IgD-negative memory B cell (primary cell): ENCODE measurements at regions not wholly inside any gene's neighbourhood (a gene's known extent, or its start where the extent isn't known, plus 50 kb on each side); places are given as distances from the start of the nearest gene placed in this dataset.
A peak's percentile ranks its signal among the peaks of the same experiment; 100 is the strongest.
"Not testable (repeated sequence)": the region's sequence is repeated elsewhere in the genome, so short reads cannot be mapped to it uniquely, and the experiment has no call there.

Source experiments
- H3K27ac Mint-ChIP-seq, 3 donors: one replicate each; pipeline ENCODE4 v1.8.0; 2020 to 2022; ENCODE audit warnings: mild to moderate bottlenecking in 3 of 3, mixed read lengths in 3 of 3, moderate library complexity in 1 of 3
- H3K27me3 Mint-ChIP-seq: one replicate; pipeline ENCODE4 v1.8.0; 2021; ENCODE audit warnings: mixed read lengths
- H3K36me3 Mint-ChIP-seq: one replicate; pipeline ENCODE4 v1.8.0; 2020; ENCODE audit warnings: mild to moderate bottlenecking, mixed read lengths
- H3K4me1 Mint-ChIP-seq, 3 donors: one replicate each; pipeline ENCODE4 v1.8.0; 2020 to 2022; ENCODE audit warnings: mixed read lengths in 3 of 3, mild to moderate bottlenecking in 1 of 3
- H3K4me3 Mint-ChIP-seq, 4 donors: one replicate each; pipeline ENCODE4 v1.8.0; 2020 to 2022; ENCODE audit warnings: mild to moderate bottlenecking in 4 of 4, mixed read lengths in 4 of 4, moderate library complexity in 3 of 4
- H3K9me3 Mint-ChIP-seq, 3 donors: one replicate each; pipeline ENCODE4 v1.8.0; 2020 to 2021; ENCODE audit warnings: mixed read lengths in 3 of 3, mild to moderate bottlenecking in 1 of 3

- H3K36me3 Mint-ChIP-seq = no peaks in the 10 kb centered on the region
- H3K9me3 Mint-ChIP-seq = peaks cover 0 to 3% (median 1%) of the 10 kb centered on the region in 3 donors
- peaks cover 10% of the 10 kb centered on the region for H3K27me3 Mint-ChIP-seq
- no peaks in the 10 kb centered on the region for H3K4me1 Mint-ChIP-seq
- no peak overlapping the region for H3K27ac Mint-ChIP-seq
- no peak overlapping the region for H3K4me3 Mint-ChIP-seq
These were observed 118.5 kb upstream of the PTPN3 start for GRCh38 chr9:109616571-109617120.

- no peaks in the 10 kb centered on the region for H3K36me3 Mint-ChIP-seq
- H3K27ac Mint-ChIP-seq = no peak overlapping the region
- H3K9me3 Mint-ChIP-seq = peaks cover 0 to 4% (median 3%) of the 10 kb centered on the region in 3 donors
- no peaks in the 10 kb centered on the region for H3K4me1 Mint-ChIP-seq
- peaks cover 5% of the 10 kb centered on the region for H3K27me3 Mint-ChIP-seq
- H3K4me3 Mint-ChIP-seq = no peak overlapping the region
These were observed 121.2 kb upstream of the PTPN3 start for GRCh38 chr9:109619310-109619709.

GRCh38 chr9:109624143-109624542, 126.0 kb upstream of the PTPN3 start:
- Mint-ChIP-seq H3K9me3 (peaks cover 0 to 7% (median 6%) of the 10 kb centered on the region in 3 donors), H3K4me3 (no peak overlapping the region), H3K27ac (no peak overlapping the region), H3K4me1 (no peaks in the 10 kb centered on the region), H3K36me3 (no peaks in the 10 kb centered on the region), H3K27me3 (peaks cover 5% of the 10 kb centered on the region)

GRCh38 chr9:109624896-109625295, 126.8 kb upstream of the PTPN3 start:
- H3K36me3 Mint-ChIP-seq = no peaks in the 10 kb centered on the region
- H3K27ac Mint-ChIP-seq = no peak overlapping the region

GRCh38 chr9:109627042-109627441, 128.9 kb upstream of the PTPN3 start:
- Mint-ChIP-seq H3K27ac (no peak overlapping the region), H3K9me3 (peaks cover 0 to 9% (median 3%) of the 10 kb centered on the region in 3 donors), H3K36me3 (no peaks in the 10 kb centered on the region), H3K4me3 (no peak overlapping the region), H3K4me1 (no peaks in the 10 kb centered on the region), H3K27me3 (no peaks in the 10 kb centered on the region)

More at GRCh38 chr9:109624896-109625295, 126.8 kb upstream of the PTPN3 start:
- H3K27me3 Mint-ChIP-seq = peaks cover 5% of the 10 kb centered on the region
- no peaks in the 10 kb centered on the region for H3K4me1 Mint-ChIP-seq
- H3K4me3 Mint-ChIP-seq = no peak overlapping the region
- peaks cover 0 to 7% (median 6%) of the 10 kb centered on the region in 3 donors for H3K9me3 Mint-ChIP-seq

- Mint-ChIP-seq H3K4me1 (no peaks in the 10 kb centered on the region), H3K27ac (no peak overlapping the region)
These were observed 131.5 kb upstream of the PTPN3 start for GRCh38 chr9:109629615-109630014.

GRCh38 chr9:109632817-109633216, 134.7 kb upstream of the PTPN3 start:
- H3K4me1 Mint-ChIP-seq = no peaks in the 10 kb centered on the region
- no peak overlapping the region for H3K4me3 Mint-ChIP-seq
- H3K27ac Mint-ChIP-seq = no peak overlapping the region
- H3K27me3 Mint-ChIP-seq = peaks cover 11% of the 10 kb centered on the region
- H3K9me3 Mint-ChIP-seq = peaks cover 0 to 3% (median 0%) of the 10 kb centered on the region in 3 donors
- H3K36me3 Mint-ChIP-seq = no peaks in the 10 kb centered on the region

More at GRCh38 chr9:109629615-109630014, 131.5 kb upstream of the PTPN3 start:
- Mint-ChIP-seq H3K36me3 (no peaks in the 10 kb centered on the region), H3K4me3 (no peak overlapping the region), H3K9me3 (peaks cover 0 to 9% (median 3%) of the 10 kb centered on the region in 3 donors), H3K27me3 (peaks cover 1% of the 10 kb centered on the region)

- peaks cover 1 to 9% (median 3%) of the 10 kb centered on the region in 3 donors for H3K4me1 Mint-ChIP-seq
- no peaks in the 10 kb centered on the region for H3K36me3 Mint-ChIP-seq
- peaks cover 0 to 6% (median 0%) of the 10 kb centered on the region in 3 donors for H3K9me3 Mint-ChIP-seq
- H3K27ac Mint-ChIP-seq = no peak overlapping the region
- no peak overlapping the region for H3K4me3 Mint-ChIP-seq
- peaks cover 49% of the 10 kb centered on the region for H3K27me3 Mint-ChIP-seq
These were observed 140.1 kb upstream of the PALM2AKAP2 start for GRCh38 chr9:109639674-109640579.

GRCh38 chr9:109640580-109641371, 139.2 kb upstream of the PALM2AKAP2 start:
- Mint-ChIP-seq H3K27me3 (peaks cover 49% of the 10 kb centered on the region), H3K4me3 (peak overlapping the region in 2 of 4 donors; percentile 12 to 78), H3K27ac (no peak overlapping the region), H3K4me1 (peaks cover 1 to 9% (median 3%) of the 10 kb centered on the region in 3 donors), H3K36me3 (no peaks in the 10 kb centered on the region), H3K9me3 (peaks cover 0 to 7% (median 0%) of the 10 kb centered on the region in 3 donors)

GRCh38 chr9:109641372-109641659, 138.7 kb upstream of the PALM2AKAP2 start:
- Mint-ChIP-seq H3K4me1 (peaks cover 1 to 9% (median 3%) of the 10 kb centered on the region in 3 donors), H3K36me3 (no peaks in the 10 kb centered on the region), H3K4me3 (peak overlapping the region in 1 of 4 donors; percentile 78), H3K27ac (no peak overlapping the region), H3K27me3 (peaks cover 49% of the 10 kb centered on the region), H3K9me3 (peaks cover 0 to 7% (median 0%) of the 10 kb centered on the region in 3 donors)

- Mint-ChIP-seq H3K4me3 (no peak overlapping the region), H3K4me1 (peaks cover 0 to 2% (median 0%) of the 10 kb centered on the region in 3 donors), H3K27me3 (peaks cover 4% of the 10 kb centered on the region), H3K36me3 (no peaks in the 10 kb centered on the region), H3K27ac (no peak overlapping the region), H3K9me3 (peaks cover 2 to 9% (median 5%) of the 10 kb centered on the region in 3 donors)
These were observed 127.9 kb upstream of the PALM2AKAP2 start for GRCh38 chr9:109652112-109652511.

- Mint-ChIP-seq H3K4me1 (peaks cover 0 to 2% (median 0%) of the 10 kb centered on the region in 3 donors), H3K27ac (no peak overlapping the region), H3K36me3 (no peaks in the 10 kb centered on the region), H3K4me3 (no peak overlapping the region), H3K27me3 (peaks cover 4% of the 10 kb centered on the region), H3K9me3 (peaks cover 2 to 8% (median 7%) of the 10 kb centered on the region in 3 donors)
These were observed 127.0 kb upstream of the PALM2AKAP2 start for GRCh38 chr9:109652971-109653370.

GRCh38 chr9:109653470-109653869, 126.5 kb upstream of the PALM2AKAP2 start:
- peak overlapping the region in 1 of 3 donors; percentile 27 for H3K27ac Mint-ChIP-seq
- H3K27me3 Mint-ChIP-seq = peaks cover 4% of the 10 kb centered on the region
- H3K4me3 Mint-ChIP-seq = no peak overlapping the region
- no peaks in the 10 kb centered on the region for H3K36me3 Mint-ChIP-seq
- peaks cover 0 to 3% (median 0%) of the 10 kb centered on the region in 3 donors for H3K4me1 Mint-ChIP-seq
- H3K9me3 Mint-ChIP-seq = peaks cover under 1 to 8% (median 2%) of the 10 kb centered on the region in 3 donors

- not testable (repeated sequence) for H3K4me3 Mint-ChIP-seq, H3K27me3 Mint-ChIP-seq, H3K36me3 Mint-ChIP-seq, H3K27ac Mint-ChIP-seq, H3K4me1 Mint-ChIP-seq
- peaks cover 3 to 20% (median 11%) of the 10 kb centered on the region in 3 donors for H3K9me3 Mint-ChIP-seq
These were observed 116.0 kb upstream of the PALM2AKAP2 start for GRCh38 chr9:109663978-109664377.

GRCh38 chr9:109665736-109666135, 114.3 kb upstream of the PALM2AKAP2 start:
- peaks cover 3 to 20% (median 8%) of the 10 kb centered on the region in 3 donors for H3K9me3 Mint-ChIP-seq
- H3K27me3 Mint-ChIP-seq, H3K4me3 Mint-ChIP-seq, H3K27ac Mint-ChIP-seq, H3K36me3 Mint-ChIP-seq, H3K4me1 Mint-ChIP-seq: not testable (repeated sequence)
